ENCODE measurements at regions not wholly inside any gene's neighbourhood (a gene's known extent, or its start where the extent isn't known, plus 50 kb on each side); places are given as distances from the start of the nearest gene placed in this dataset.
"Not testable (repeated sequence)": the region's sequence is repeated elsewhere in the genome, so short reads cannot be mapped to it uniquely, and the experiment has no call there.

- not testable (repeated sequence) for DNase-seq (ENCODE audit: low read depth in 1 of 2, low spot score in 1 of 2)
Measured at GRCh38 chr16:16613212-16613611, 234.3 kb downstream of the NPIPA7 start.

GRCh38 chr16:16614484-16614883 lies 235.5 kb downstream of the NPIPA7 start:
- DNase-seq (ENCODE audit: low read depth in 1 of 2, low spot score in 1 of 2): not testable (repeated sequence)

- not testable (repeated sequence) for DNase-seq (ENCODE audit: low read depth in 1 of 2, low spot score in 1 of 2)
Measured at GRCh38 chr16:16618963-16619465, 240.1 kb downstream of the NPIPA7 start.

GRCh38 chr16:16624367-16624766 lies 245.4 kb downstream of the NPIPA7 start:
- DNase-seq (ENCODE audit: low read depth in 1 of 2, low spot score in 1 of 2): not testable (repeated sequence)

- DNase-seq (ENCODE audit: low read depth in 1 of 2, low spot score in 1 of 2): not testable (repeated sequence)
Measured at GRCh38 chr16:16625140-16625539, 246.2 kb downstream of the NPIPA7 start.

- DNase-seq (ENCODE audit: low read depth in 1 of 2, low spot score in 1 of 2): not testable (repeated sequence)
Measured at GRCh38 chr16:16627865-16628264, 248.9 kb downstream of the NPIPA7 start.

- DNase-seq (ENCODE audit: low read depth in 1 of 2, low spot score in 1 of 2): not testable (repeated sequence)
Measured at GRCh38 chr16:16638231-16638630, 259.3 kb downstream of the NPIPA7 start.

- DNase-seq (ENCODE audit: low read depth in 1 of 2, low spot score in 1 of 2): not testable (repeated sequence)
Measured at GRCh38 chr16:16638714-16639113, 259.8 kb downstream of the NPIPA7 start.

GRCh38 chr16:16643828-16644227 lies 264.9 kb downstream of the NPIPA7 start:
- DNase-seq (ENCODE audit: low read depth in 1 of 2, low spot score in 1 of 2): not testable (repeated sequence)

GRCh38 chr16:16648002-16648401 lies 269.1 kb downstream of the NPIPA7 start:
- DNase-seq (ENCODE audit: low read depth in 1 of 2, low spot score in 1 of 2): not testable (repeated sequence)

GRCh38 chr16:16672180-16672812 lies 293.4 kb downstream of the NPIPA7 start:
- DNase-seq (ENCODE audit: low read depth in 1 of 2, low spot score in 1 of 2): not testable (repeated sequence)

- not testable (repeated sequence) for DNase-seq (ENCODE audit: low read depth in 1 of 2, low spot score in 1 of 2)
Measured at GRCh38 chr16:16674820-16675219, 295.9 kb downstream of the NPIPA7 start.

GRCh38 chr16:16721849-16722248 lies 342.9 kb downstream of the NPIPA7 start:
- not testable (repeated sequence) for DNase-seq (ENCODE audit: low read depth in 1 of 2, low spot score in 1 of 2)

- not testable (repeated sequence) for DNase-seq (ENCODE audit: low read depth in 1 of 2, low spot score in 1 of 2)
Measured at GRCh38 chr16:16722666-16723065, 343.7 kb downstream of the NPIPA7 start.

- DNase-seq (ENCODE audit: low read depth in 1 of 2, low spot score in 1 of 2): not testable (repeated sequence)
Measured at GRCh38 chr16:16723819-16724519, 345.0 kb downstream of the NPIPA7 start.

- not testable (repeated sequence) for DNase-seq (ENCODE audit: low read depth in 1 of 2, low spot score in 1 of 2)
Measured at GRCh38 chr16:16727048-16727447, 348.1 kb downstream of the NPIPA7 start.

- DNase-seq (ENCODE audit: low read depth in 1 of 2, low spot score in 1 of 2): not testable (repeated sequence)
Measured at GRCh38 chr16:16742573-16742972, 363.6 kb downstream of the NPIPA7 start.

- DNase-seq (ENCODE audit: low read depth in 1 of 2, low spot score in 1 of 2): not testable (repeated sequence)
Measured at GRCh38 chr16:16754992-16755667, 376.2 kb downstream of the NPIPA7 start.

- DNase-seq (ENCODE audit: low read depth in 1 of 2, low spot score in 1 of 2): no peak
Measured at GRCh38 chr16:16763449-16763848, 384.5 kb downstream of the NPIPA7 start.

- not testable (repeated sequence) for DNase-seq (ENCODE audit: low read depth in 1 of 2, low spot score in 1 of 2)
Measured at GRCh38 chr16:16770717-16771116, 391.8 kb downstream of the NPIPA7 start.

GRCh38 chr16:16774389-16774788 lies 395.4 kb downstream of the NPIPA7 start:
- DNase-seq (ENCODE audit: low read depth in 1 of 2, low spot score in 1 of 2): no peak

- DNase-seq (ENCODE audit: low read depth in 1 of 2, low spot score in 1 of 2): no peak
Measured at GRCh38 chr16:16778332-16778731, 399.4 kb downstream of the NPIPA7 start.

Data from stimulated activated CD4-positive, alpha-beta T cell treated with anti-CD3 and anti-CD28 coated beads, Interleukin-15, amount 100 ng/mL, for 1 hour (primary cell).